Liver (tissue), 8 donors: ENCODE measurements at regions not wholly inside any gene's neighbourhood (a gene's known extent, or its start where the extent isn't known, plus 50 kb on each side); places are given as distances from the start of the nearest gene placed in this dataset.

Source experiments
- DNase-seq: peaks from one replicate; pipeline ENCODE4 v3.0.0-alpha.2; 2017; ENCODE audit warnings: low spot score
- H3K27ac ChIP-seq, 2 donors: one replicate each; pipeline ENCODE4 v1.7.0; 2013; ENCODE audit warnings: inconsistent platforms in 2 of 2, low read length in 2 of 2, control low read depth in 1 of 2, low read depth in 1 of 2, mild to moderate bottlenecking in 1 of 2
- H3K27me3 ChIP-seq, 4 donors: one replicate each; pipeline versions ENCODE4 v1.6.1 to v1.7.0; 2013; ENCODE audit warnings: low read length in 3 of 4, inconsistent platforms in 1 of 4, mild to moderate bottlenecking in 1 of 4, moderate library complexity in 1 of 4; ENCODE audit not compliant: control insufficient read depth in 4 of 4, insufficient read depth in 4 of 4
- H3K36me3 ChIP-seq, 4 donors: one replicate each; pipeline versions ENCODE4 v1.6.1 to v1.7.0; 2013; ENCODE audit warnings: low read length in 3 of 4, mild to moderate bottlenecking in 3 of 4, low read depth in 1 of 4, moderate library complexity in 1 of 4; ENCODE audit not compliant: control insufficient read depth in 4 of 4, insufficient read depth in 3 of 4
- H3K4me1 ChIP-seq, 4 donors: one replicate each; pipeline versions ENCODE4 v1.6.1 to v1.7.0; 2013; ENCODE audit warnings: low read length in 3 of 4, mild to moderate bottlenecking in 3 of 4, moderate library complexity in 1 of 4; ENCODE audit not compliant: control insufficient read depth in 4 of 4, insufficient read depth in 4 of 4
- H3K4me3 ChIP-seq, 3 donors: one replicate each; pipeline versions ENCODE4 v1.6.1 to v1.7.0; 2013; ENCODE audit warnings: low read length in 3 of 3, control low read depth in 1 of 3, low read depth in 1 of 3, mild to moderate bottlenecking in 1 of 3
- H3K9ac ChIP-seq, 2 donors: one replicate each; pipeline ENCODE4 v1.7.0; 2013; ENCODE audit warnings: low read length in 2 of 2, mild to moderate bottlenecking in 2 of 2, moderate library complexity in 2 of 2, control low read depth in 1 of 2, low read depth in 1 of 2
- H3K9me3 ChIP-seq, 4 donors: one replicate each; pipeline versions ENCODE4 v1.6.1 to v1.7.0; 2013; ENCODE audit warnings: low read length in 3 of 4; ENCODE audit not compliant: control insufficient read depth in 4 of 4
- ATF3 ChIP-seq: IDR thresholded peaks from 2 replicates; pipeline ENCODE4 v1.6.1; 2016; ENCODE audit warnings: antibody characterized with exemption
- CTCF ChIP-seq: fragments of 150-350 bp; IDR thresholded peaks from 2 replicates; pipeline ENCODE4 v1.5.1; 2017; ENCODE audit warnings: improper control_type of control experiment, low read depth, low read length; ENCODE audit not compliant: missing input control
- EGR1 ChIP-seq, 2 donors: IDR thresholded peaks; 2 replicates each; pipeline ENCODE4 v1.6.1; 2016 to 2018; ENCODE audit warnings: antibody characterized with exemption in 2 of 2, low read depth in 2 of 2
- FOXA1 ChIP-seq: IDR thresholded peaks from 2 replicates; pipeline ENCODE4 v1.6.1; 2016; ENCODE audit warnings: antibody characterized with exemption
- FOXA2 ChIP-seq: IDR thresholded peaks from 2 replicates; pipeline ENCODE4 v1.6.1; 2016; ENCODE audit warnings: antibody characterized with exemption
- GABPA ChIP-seq, 2 donors: IDR thresholded peaks in 1 of 2; conservative IDR thresholded peaks in 1 of 2; 2 replicates each; pipeline ENCODE4 v1.6.1; 2016; ENCODE audit warnings: antibody characterized with exemption in 2 of 2, mild to moderate bottlenecking in 1 of 2, moderate library complexity in 1 of 2
- HNF4A ChIP-seq, 2 donors: conservative IDR thresholded peaks; 2 replicates each; pipeline ENCODE4 v1.6.1; 2016; ENCODE audit warnings: antibody characterized with exemption in 2 of 2, mild to moderate bottlenecking in 2 of 2
- JUND ChIP-seq, 2 donors: IDR thresholded peaks; 2 replicates each; pipeline ENCODE4 v1.6.1; 2016; ENCODE audit warnings: antibody characterized with exemption in 2 of 2
- MAX ChIP-seq: IDR thresholded peaks from 2 replicates; pipeline ENCODE4 v1.6.1; 2016; ENCODE audit warnings: antibody characterized with exemption
- RAD21 ChIP-seq, 2 donors: IDR thresholded peaks; 2 replicates each; pipeline ENCODE4 v1.6.1; 2016; ENCODE audit warnings: antibody characterized with exemption in 2 of 2, mild to moderate bottlenecking in 2 of 2
- REST ChIP-seq: IDR thresholded peaks from 2 replicates; pipeline ENCODE4 v1.6.1; 2016; ENCODE audit warnings: antibody characterized with exemption, mild to moderate bottlenecking
- RXRA ChIP-seq, 2 donors: IDR thresholded peaks; 2 replicates each; pipeline ENCODE4 v1.6.1; 2017 to 2018; ENCODE audit warnings: antibody characterized with exemption in 2 of 2, mild to moderate bottlenecking in 1 of 2
- SP1 ChIP-seq: IDR thresholded peaks from 2 replicates; pipeline ENCODE4 v1.6.1; 2018; ENCODE audit warnings: antibody characterized with exemption, mild to moderate bottlenecking
- TAF1 ChIP-seq: conservative IDR thresholded peaks from 2 replicates; pipeline ENCODE4 v1.6.1; 2016; ENCODE audit warnings: antibody characterized with exemption, mild to moderate bottlenecking
- YY1 ChIP-seq: IDR thresholded peaks from 2 replicates; pipeline ENCODE4 v1.6.1; 2016; ENCODE audit warnings: antibody characterized with exemption, mild to moderate bottlenecking
- ZBTB33 ChIP-seq: IDR thresholded peaks from 2 replicates; pipeline ENCODE4 v1.6.1; 2016; ENCODE audit warnings: antibody characterized with exemption
- WGBS: extraction: QIAGEN DNeasy Blood & Tissue Kit; methylation state at CpG from one replicate; pipeline ENCODE4 v1.1.7; 2013; 5-methylcytosine and 5-hydroxymethylcytosine counted together
- donor health status: healthy.
- donor health status: healthy.
- donor health status: healthy.
- donor health status: healthy.
- donor health status: healthy.

- H3K27me3 ChIP-seq = no peaks in the 10 kb centered on the region
- peak overlapping the region in 1 of 3 donors; percentile 10 for H3K4me3 ChIP-seq
- H3K4me1 ChIP-seq = no peaks in the 10 kb centered on the region
- no peaks in the 10 kb centered on the region for H3K9me3 ChIP-seq
- H3K27ac ChIP-seq = no peak overlapping the region
- H3K9ac ChIP-seq = no peak overlapping the region
- no peaks in the 10 kb centered on the region for H3K36me3 ChIP-seq
- no peak for TF ChIP-seq FOXA1
- no peak for TF ChIP-seq GABPA (IDR thresholded peaks at IDR 0.05 in 1 of 2, conservative IDR thresholded peaks at IDR 0.05 in 1 of 2)
- TF ChIP-seq TAF1 = no peak
- TF ChIP-seq RAD21 (IDR thresholded peaks at IDR 0.05) = no peak
- no peak for TF ChIP-seq JUND (IDR thresholded peaks at IDR 0.05)
- no peak for TF ChIP-seq MAX
- no peak for TF ChIP-seq RXRA (IDR thresholded peaks at IDR 0.05)
- no peak for TF ChIP-seq REST
- no peak for TF ChIP-seq CTCF
- TF ChIP-seq ZBTB33 = no peak
- TF ChIP-seq YY1 = no peak
- no peak for TF ChIP-seq SP1
- no peak for TF ChIP-seq FOXA2
- WGBS = 28% methylated on average over 31 of the region's 31 CpGs
- DNase-seq = no peak
Observed at GRCh38 chr9:99368341-99369326, 146.6 kb downstream of the SEC61B start.

GRCh38 chr9:99369327-99369722 is 147.2 kb downstream of the SEC61B start:
- no peaks in the 10 kb centered on the region for H3K4me1 ChIP-seq
- no peak for DNase-seq
- no peak overlapping the region for H3K4me3 ChIP-seq
- H3K9ac ChIP-seq = no peak overlapping the region
- H3K27ac ChIP-seq = no peak overlapping the region
- 94% methylated on average over 9 of the region's 9 CpGs for WGBS
- no peaks in the 10 kb centered on the region for H3K9me3 ChIP-seq
- H3K27me3 ChIP-seq = no peaks in the 10 kb centered on the region
- no peaks in the 10 kb centered on the region for H3K36me3 ChIP-seq
- TF ChIP-seq ATF3 (no peak), HNF4A (conservative IDR thresholded peaks at IDR 0.05) (no peak), ZBTB33 (no peak), TAF1 (no peak), GABPA (IDR thresholded peaks at IDR 0.05 in 1 of 2, conservative IDR thresholded peaks at IDR 0.05 in 1 of 2) (no peak), EGR1 (IDR thresholded peaks at IDR 0.05; ENCODE audit: low read depth in 2 of 2) (no peak), REST (no peak), SP1 (no peak), JUND (IDR thresholded peaks at IDR 0.05) (no peak), FOXA2 (no peak)
